Transverse colon (tissue), 4 donors: ENCODE measurements at regions not wholly inside any gene's neighbourhood (a gene's known extent, or its start where the extent isn't known, plus 50 kb on each side); places are given as distances from the start of the nearest gene placed in this dataset.

Source experiments
- DNase-seq: peaks from one replicate; pipeline ENCODE4 v3.0.0-alpha.2; 2019
- H3K27ac ChIP-seq, 4 donors: fragments of 200-600 bp; sonication (generic); 2 replicates each; pipeline ENCODE4 v1.5.1; 2016 to 2018; ENCODE audit warnings: inconsistent platforms in 4 of 4
- H3K27me3 ChIP-seq: fragments of 200-600 bp; sonication (generic); 2 replicates; pipeline ENCODE4 v1.5.1; 2017; ENCODE audit warnings: inconsistent platforms
- H3K36me3 ChIP-seq, 4 donors: fragments of 200-600 bp; sonication (generic); 2 replicates each; pipeline ENCODE4 v1.5.1; 2017 to 2019; ENCODE audit warnings: inconsistent platforms in 4 of 4
- H3K4me1 ChIP-seq, 4 donors: fragments of 200-600 bp; sonication (generic); 2 replicates each; pipeline ENCODE4 v1.5.1; 2017 to 2020; ENCODE audit warnings: inconsistent platforms in 4 of 4
- H3K4me3 ChIP-seq, 4 donors: fragments of 200-600 bp; sonication (generic); 1 replicate in 1 of 4; 2 replicates in 3 of 4; pipeline versions ENCODE4 v1.5.1 to v1.6.1; 2017 to 2019; ENCODE audit warnings: inconsistent platforms in 4 of 4
- H3K9me3 ChIP-seq, 2 donors: fragments of 200-600 bp; sonication (generic); 2 replicates each; pipeline ENCODE4 v1.5.1; 2017 to 2019; ENCODE audit warnings: inconsistent platforms in 2 of 2
- CTCF ChIP-seq, 5 experiments: fragments of 200-600 bp in 3 of 5; fragments of 450-650 bp in 2 of 5; sonication (generic) in 3 of 5; IDR thresholded peaks; 1 replicate in 2 of 5; 2 replicates in 3 of 5; pipeline ENCODE4 v1.5.1; 2016 to 2017; ENCODE audit warnings: antibody characterized with exemption in 5 of 5, inconsistent platforms in 3 of 5, mild to moderate bottlenecking in 2 of 5, moderate library complexity in 1 of 5
- EP300 ChIP-seq: sonication (generic); formaldehyde crosslinking; IDR thresholded peaks from one replicate; pipeline ENCODE4 v1.6.1; 2017; ENCODE audit warnings: antibody characterized with exemption, low read depth
- POLR2A ChIP-seq: fragments of 450-650 bp; IDR thresholded peaks from one replicate; pipeline ENCODE4 v1.6.1; 2016; ENCODE audit warnings: antibody characterized with exemption, mild to moderate bottlenecking, moderate library complexity
- POLR2AphosphoS5 ChIP-seq, 3 donors: sonication (generic); formaldehyde crosslinking; IDR thresholded peaks; one replicate each; pipeline ENCODE4 v1.6.1; 2016; ENCODE audit warnings: antibody characterized with exemption in 3 of 3
- WGBS, 2 donors: methylation state at CpG; one replicate each; pipeline ENCODE4 v1.1.5; 2018; ENCODE audit warnings: low coverage in 1 of 2; 5-methylcytosine and 5-hydroxymethylcytosine counted together
- in situ Hi-C, 4 donors: fragments of 200-750 bp; cut with MboI; loops; one replicate each; pipeline versions ENCODE4 v1.15.0 to v1.15.1; 2017; ENCODE audit warnings: low sequenced_read_pairs in 3 of 4, low pct_ligation_motif_present in 1 of 4, low pct_unique_long_range_greater_than_20kb in 1 of 4
- intact Hi-C: fragments of 100-400 bp; cut with DNase I; formaldehyde crosslinking; loops from one replicate; pipeline ENCODE4 v1.15.1; 2023; ENCODE audit warnings: low total_unique reads

DNA sequence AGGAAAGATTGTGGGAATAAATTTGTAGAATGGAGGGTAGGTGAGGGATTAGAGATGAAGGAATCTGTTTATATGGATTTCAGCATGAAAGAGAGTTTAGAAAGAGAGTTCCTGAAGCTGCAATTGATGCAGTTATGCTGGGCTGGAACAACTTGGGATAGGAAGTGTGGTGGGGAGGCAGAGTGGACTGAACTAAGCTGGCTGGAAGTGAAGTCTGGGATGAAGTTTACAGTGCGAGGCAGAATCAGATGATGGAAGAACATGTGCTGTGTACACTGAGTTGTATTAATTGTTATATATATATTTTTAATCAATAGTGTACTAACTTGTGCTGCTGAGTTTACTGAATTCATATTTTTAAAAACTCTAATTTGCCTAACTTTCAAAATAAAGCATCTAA lies 461.9 kb downstream of the SPRY1 start:
- WGBS, 2 donors = 85 to 88% methylated on average over 1 of the region's 1 CpG
- TF ChIP-seq POLR2AphosphoS5 (IDR thresholded peaks at IDR 0.05) (no peak), CTCF (IDR thresholded peaks at IDR 0.05) (no peak), POLR2A (no peak), EP300 (no peak)
- no peaks in the 10 kb centered on the region for H3K27me3 ChIP-seq
- H3K9me3 ChIP-seq = no peaks in the 10 kb centered on the region
- no peaks in the 10 kb centered on the region for H3K36me3 ChIP-seq
- in situ Hi-C loops (no loop called here), intact Hi-C loops (no loop called here)
- no peak overlapping the region for H3K4me3 ChIP-seq
- DNase-seq = no peak
- peaks cover 0 to 16% (median 2%) of the 10 kb centered on the region in 4 donors for H3K4me1 ChIP-seq
- no peak overlapping the region for H3K27ac ChIP-seq

- H3K27ac ChIP-seq = no peak overlapping the region
- WGBS, 2 donors = 80 to 84% methylated on average over 4 of the region's 4 CpGs
- peaks cover 0 to 2% (median 0%) of the 10 kb centered on the region in 4 donors for H3K4me1 ChIP-seq
- H3K9me3 ChIP-seq = no peaks in the 10 kb centered on the region
- in situ Hi-C loops (no loop called here), intact Hi-C loops (no loop called here)
- H3K27me3 ChIP-seq = no peaks in the 10 kb centered on the region
- no peak for TF ChIP-seq POLR2A
- H3K4me3 ChIP-seq = no peak overlapping the region
- H3K36me3 ChIP-seq = no peaks in the 10 kb centered on the region
- no peak for DNase-seq
Observed at GRCh38 chr4:123862812-123863211, 466.2 kb downstream of the SPRY1 start.

DNA sequence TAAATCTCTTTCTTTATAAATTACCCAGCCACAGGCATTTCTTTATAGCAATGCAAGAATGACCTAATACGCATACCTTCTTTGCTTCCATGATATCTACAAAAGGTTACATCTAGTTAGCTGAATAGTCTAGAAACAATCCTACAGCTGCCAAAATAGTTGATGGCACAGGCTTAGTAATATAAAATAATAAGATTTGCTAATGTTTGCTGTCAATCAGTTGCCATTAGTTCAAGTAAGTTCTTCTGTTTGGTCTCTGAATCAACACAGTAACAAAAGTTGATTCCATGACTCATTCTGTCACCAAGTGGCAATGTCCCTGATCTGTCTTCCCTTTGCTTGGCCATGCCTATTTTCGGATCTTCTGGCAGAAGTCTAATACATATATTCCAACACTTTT lies 470.2 kb downstream of the SPRY1 start:
- in situ Hi-C loops = no loop called here
- Histone ChIP-seq H3K4me3 (no peak overlapping the region), H3K4me1 (no peaks in the 10 kb centered on the region), H3K27ac (no peak overlapping the region), H3K9me3 (no peaks in the 10 kb centered on the region), H3K27me3 (no peaks in the 10 kb centered on the region), H3K36me3 (no peaks in the 10 kb centered on the region)
- intact Hi-C loops = no loop called here
- TF ChIP-seq POLR2A = no peak
- WGBS, 2 donors = 87 to 96% methylated on average over 2 of the region's 2 CpGs
- no peak for DNase-seq

DNA sequence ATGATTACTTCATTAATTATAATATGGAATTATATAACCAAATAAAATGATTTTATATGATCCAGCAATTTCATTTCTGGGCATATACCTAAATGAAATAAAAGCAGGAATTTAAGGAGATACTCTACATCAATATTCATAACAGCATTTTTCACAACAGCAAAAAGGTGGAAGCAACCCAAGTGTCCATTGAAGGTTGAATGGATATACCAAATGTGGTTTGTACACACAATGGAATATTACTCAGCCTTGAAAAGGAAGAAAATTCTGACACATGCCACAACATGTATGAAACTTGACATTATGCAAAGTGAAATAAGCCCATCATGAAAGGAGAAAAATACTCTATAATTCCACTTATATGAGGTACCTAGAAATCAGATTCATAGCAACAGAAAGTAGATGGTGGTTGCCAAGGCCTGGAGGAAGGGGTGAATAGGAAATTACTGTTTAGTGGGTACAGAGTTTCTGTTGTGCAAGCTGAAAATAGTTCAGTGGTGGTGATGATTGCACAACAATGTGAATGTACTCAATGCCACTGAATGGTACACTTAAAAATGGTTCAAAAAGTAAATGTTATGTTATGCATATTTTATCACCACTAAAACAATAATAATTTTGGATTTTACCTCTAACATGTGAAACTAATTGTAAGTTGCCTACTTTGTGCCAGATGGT lies 471.5 kb downstream of the SPRY1 start:
- DNase-seq = no peak
- in situ Hi-C loops (no loop called here), intact Hi-C loops (no loop called here)
- no peaks in the 10 kb centered on the region for H3K4me1 ChIP-seq
- H3K4me3 ChIP-seq = no peak overlapping the region
- TF ChIP-seq CTCF (IDR thresholded peaks at IDR 0.05) (no peak), EP300 (no peak), POLR2A (no peak), POLR2AphosphoS5 (IDR thresholded peaks at IDR 0.05) (no peak)
- no peaks in the 10 kb centered on the region for H3K27me3 ChIP-seq
- H3K36me3 ChIP-seq = no peaks in the 10 kb centered on the region
- no peaks in the 10 kb centered on the region for H3K9me3 ChIP-seq
- no peak overlapping the region for H3K27ac ChIP-seq

DNA sequence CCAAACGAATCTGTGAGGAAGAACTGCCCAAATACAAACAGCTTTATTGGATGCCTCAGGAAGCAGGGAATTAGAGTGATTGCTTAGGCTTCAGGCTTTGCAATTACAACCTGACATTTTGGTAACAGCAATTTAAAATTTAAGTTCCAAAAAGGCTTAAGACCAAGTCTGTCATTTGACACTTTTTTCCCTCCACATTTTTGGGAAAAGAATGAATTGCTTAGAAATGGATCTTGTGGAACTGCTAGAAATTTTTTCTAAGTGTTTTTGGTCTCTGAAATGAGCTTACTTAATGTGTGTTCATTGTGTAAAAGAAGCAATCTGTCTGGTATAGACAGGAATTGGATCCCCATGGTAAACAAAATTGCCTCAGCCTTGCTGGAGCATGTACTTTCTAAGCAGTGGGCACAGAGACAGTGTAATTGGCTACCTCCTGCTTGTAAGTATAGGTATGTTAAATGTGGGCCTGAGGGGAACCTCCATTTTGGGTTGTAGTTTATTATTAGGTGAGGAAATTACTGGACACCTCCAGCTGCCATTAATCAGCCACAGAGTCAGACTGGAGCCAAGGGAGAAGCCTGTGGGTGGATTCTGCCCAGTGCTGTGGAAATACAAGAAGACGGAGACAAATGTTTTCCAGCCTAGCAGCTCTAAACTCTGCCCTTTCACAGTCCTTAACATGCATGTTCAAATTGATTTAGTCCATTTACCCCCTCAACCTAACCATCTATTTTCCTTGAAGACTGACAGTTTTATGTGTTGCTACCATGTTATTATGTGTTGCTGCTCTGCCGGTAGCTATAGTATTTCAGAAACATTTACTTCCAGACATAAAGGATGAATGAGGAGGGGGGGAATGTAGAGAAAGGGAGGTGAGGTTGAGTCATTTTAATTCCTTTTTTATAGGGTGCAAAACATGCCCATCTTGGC lies 473.0 kb downstream of the SPRY1 start:
- no peaks in the 10 kb centered on the region for H3K4me1 ChIP-seq
- WGBS, 2 donors = 68 to 69% methylated on average over 3 of the region's 3 CpGs
- H3K36me3 ChIP-seq = no peaks in the 10 kb centered on the region
- H3K4me3 ChIP-seq = no peak overlapping the region
- no peaks in the 10 kb centered on the region for H3K9me3 ChIP-seq
- peak overlapping the region in 2 of 4 donors; percentile 0 to 10 for H3K27ac ChIP-seq
- no peaks in the 10 kb centered on the region for H3K27me3 ChIP-seq
- in situ Hi-C loops = no loop called here
- DNase-seq = no peak
- intact Hi-C loops = no loop called here
- TF ChIP-seq POLR2A (no peak), CTCF (IDR thresholded peaks at IDR 0.05) (no peak), EP300 (no peak), POLR2AphosphoS5 (IDR thresholded peaks at IDR 0.05) (no peak)
